Stimulated activated CD4-positive, alpha-beta T cell treated with anti-CD3 and anti-CD28 coated beads, Interleukin-2, amount 100 ng/mL, for 4 hours (primary cell): ENCODE measurements at regions not wholly inside any gene's neighbourhood (a gene's known extent, or its start where the extent isn't known, plus 50 kb on each side); places are given as distances from the start of the nearest gene placed in this dataset.
"Not testable (repeated sequence)": the region's sequence is repeated elsewhere in the genome, so short reads cannot be mapped to it uniquely, and the experiment has no call there.

ENCODE experiments used
- DNase-seq: peaks from one replicate; pipeline ENCODE4 v3.0.0-alpha.2; 2020; ENCODE audit warnings: low read depth

DNA sequence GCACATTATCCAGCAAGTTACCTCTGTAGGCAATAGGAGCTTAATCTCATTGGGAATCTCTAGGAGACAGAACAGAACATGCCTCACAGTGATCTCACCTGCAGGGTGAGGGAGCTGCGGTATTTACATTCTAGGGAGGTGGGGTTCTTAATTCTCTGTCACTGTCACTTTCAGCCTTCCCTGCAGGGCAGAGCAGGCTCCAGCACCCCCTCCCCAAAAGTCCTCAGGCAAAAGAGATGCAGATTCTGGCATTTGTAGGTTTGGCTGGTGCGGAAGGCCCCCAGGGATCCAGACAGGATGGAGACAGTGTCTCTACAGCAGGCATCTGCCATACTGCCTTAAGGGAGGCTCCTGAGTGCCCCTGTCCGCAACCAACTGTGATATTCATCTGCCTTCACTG is 166.4 kb upstream of the ATP6AP2 start:
- no peak for DNase-seq

- no peak for DNase-seq
Observed at GRCh38 chrX:40411340-40412111, 169.2 kb upstream of the ATP6AP2 start.

- DNase-seq = no peak
Observed at GRCh38 chrX:40410859-40411258, 169.9 kb upstream of the ATP6AP2 start.

- DNase-seq = no peak
Observed at GRCh38 chrX:40406330-40406859, 174.4 kb upstream of the ATP6AP2 start.

- DNase-seq = no peak
Observed at GRCh38 chrX:40405399-40405798, 175.4 kb upstream of the ATP6AP2 start.

DNA sequence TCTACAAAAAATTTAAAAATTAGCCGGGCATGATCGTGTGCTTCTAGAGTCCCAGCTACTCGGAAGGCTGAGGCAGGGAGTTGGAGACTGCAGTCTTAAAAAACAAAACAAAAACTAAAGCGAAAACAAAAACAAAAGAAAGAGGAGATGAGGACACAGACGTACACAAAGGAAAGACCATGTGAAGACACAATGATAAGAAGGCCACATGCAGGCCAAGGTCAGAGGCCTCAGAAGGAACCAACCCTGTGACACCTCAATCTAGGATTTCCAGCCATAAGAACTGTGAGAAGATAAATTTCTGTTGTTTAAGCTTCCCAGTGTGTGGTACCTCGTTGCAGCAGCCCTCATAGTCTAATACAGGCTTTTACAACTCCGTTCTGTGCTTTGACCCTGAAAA is 177.0 kb upstream of the ATP6AP2 start:
- no peak for DNase-seq

DNA sequence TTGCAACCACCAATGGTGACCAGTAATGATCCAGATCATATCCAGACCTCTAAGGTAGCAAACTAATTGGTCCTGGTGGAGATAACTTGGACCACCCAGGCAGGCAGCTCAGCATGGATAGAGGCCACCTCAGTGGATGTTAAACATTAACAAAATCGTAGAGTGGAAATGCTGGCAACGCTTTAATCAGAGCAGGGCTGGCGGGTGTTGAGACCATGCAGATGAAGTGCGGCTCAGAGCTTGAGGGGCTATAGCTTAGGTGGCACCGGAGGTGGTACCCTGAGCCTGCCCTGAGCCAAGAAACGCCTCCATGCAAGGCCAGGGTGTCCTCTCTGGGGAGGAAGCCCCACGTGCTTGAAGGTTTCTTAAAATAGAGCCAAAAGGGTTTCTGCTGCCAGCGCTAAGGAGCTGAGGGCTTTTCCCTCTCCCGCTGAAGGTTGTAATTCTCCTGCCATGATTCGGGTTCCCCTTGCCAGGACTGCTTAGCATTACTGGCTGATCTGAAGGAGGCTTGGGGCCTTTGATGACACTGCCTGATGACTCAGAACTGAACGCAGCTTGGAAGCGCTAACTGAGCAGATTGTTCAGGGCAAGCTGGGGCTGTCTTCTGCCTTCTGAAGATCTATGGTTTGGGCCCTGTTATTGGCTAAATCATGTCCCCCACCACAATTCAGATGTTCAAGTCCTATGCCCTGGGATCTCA is 177.8 kb upstream of the ATP6AP2 start:
- no peak for DNase-seq

- DNase-seq = no peak
Observed at GRCh38 chrX:40395102-40395501, 185.7 kb upstream of the ATP6AP2 start.

DNA sequence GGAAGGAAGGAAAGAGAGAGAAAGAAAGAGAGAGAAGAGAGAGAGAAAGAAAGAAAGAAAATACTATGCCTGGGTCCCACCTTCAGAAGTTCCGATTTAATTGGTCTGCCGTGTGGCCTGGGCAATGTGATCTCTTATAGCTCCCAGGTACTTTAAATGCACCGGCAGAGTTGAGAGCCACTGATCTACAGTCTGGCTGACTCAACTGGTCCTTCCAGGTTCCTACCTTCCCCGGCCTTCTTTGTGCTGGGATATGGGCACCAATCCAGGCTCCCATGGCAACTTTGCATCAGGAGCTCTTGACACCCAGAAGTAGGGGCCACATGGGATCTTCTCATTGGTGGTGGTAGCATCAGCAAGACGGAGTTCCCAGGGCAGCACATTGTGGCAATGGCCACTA is 186.5 kb upstream of the ATP6AP2 start:
- DNase-seq = no peak

DNA sequence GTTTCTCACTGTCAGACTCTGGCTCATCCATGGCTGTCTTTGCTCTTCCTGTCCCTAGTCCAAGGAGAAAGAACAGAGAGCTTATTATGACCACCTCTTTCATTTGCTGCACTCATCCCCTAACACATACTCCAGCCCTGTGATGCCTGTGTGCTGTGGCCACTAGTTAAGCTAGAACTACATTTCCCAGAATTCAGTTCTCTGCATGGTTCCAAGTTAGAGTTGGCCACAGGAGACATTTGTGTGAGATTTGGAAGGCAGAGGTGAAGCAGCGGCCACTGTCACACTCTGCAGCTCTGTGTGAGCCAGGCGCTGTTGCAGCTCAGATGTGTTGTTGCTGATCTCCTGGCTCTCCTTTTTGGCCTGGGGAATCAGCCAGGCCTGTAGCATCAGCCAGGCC is 188.2 kb upstream of the ATP6AP2 start:
- DNase-seq = no peak

DNA sequence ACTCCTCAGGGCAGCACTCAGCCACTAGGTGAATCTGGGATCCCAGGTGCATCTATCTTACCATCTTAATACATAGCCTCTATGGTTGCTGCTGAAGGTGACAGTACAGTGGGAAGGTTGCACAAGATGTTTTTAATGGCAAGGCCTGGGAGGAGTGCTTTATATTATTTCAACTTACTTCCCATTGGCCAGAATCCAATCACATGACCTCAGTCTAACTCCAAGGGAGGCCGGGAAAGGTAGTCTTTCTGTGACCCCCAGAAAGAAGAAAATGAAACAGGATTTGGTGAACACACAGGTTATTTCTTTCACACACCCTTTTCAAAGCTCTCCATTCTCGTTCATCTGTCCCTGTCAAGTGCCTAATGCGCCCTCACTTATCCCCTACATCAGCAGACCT is 189.1 kb upstream of the ATP6AP2 start:
- DNase-seq = no peak

DNA sequence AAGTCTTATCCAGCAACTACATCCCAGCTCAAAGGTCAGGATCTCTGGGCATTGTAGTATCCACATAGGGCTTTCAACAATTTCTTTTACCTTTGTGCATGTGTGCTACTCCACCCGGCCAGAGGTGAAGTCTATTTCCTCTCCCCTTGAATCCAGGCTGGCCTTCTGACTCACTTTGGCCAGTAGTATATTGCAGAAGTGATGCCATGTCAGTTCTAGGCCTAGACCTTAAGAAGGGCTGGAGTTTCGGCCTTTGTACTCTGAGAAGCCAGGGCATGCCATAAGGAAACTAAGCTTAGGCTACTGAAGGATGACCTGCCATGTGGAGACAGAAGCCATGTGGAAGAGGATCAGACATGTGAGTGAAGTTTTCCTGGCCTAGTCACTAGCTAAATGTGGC is 191.2 kb upstream of the ATP6AP2 start:
- no peak for DNase-seq

GRCh38 chrX:40388441-40388840 is 192.3 kb upstream of the ATP6AP2 start:
- no peak for DNase-seq

- not testable (repeated sequence) for DNase-seq
Observed at GRCh38 chrX:40387869-40388268, 192.9 kb upstream of the ATP6AP2 start.

DNA sequence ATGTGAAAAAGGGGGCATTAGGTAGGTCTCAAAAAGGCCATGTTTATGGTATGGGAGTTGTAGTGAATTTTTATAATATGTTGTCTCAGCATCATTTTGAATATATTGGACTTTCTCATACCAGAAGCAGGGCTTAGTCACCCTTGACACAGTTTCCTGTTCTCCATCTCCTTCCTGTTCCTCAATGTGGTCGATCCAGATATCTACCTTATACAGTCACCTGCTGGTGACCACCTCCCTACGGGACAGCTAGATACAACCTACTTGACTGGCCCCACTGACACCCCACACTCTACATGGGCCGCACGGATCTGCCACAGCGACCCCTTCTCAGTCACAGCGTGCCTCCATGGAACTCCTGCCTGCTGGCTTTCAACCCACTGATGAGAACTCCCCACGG is 193.5 kb upstream of the ATP6AP2 start:
- DNase-seq = not testable (repeated sequence)

- no peak for DNase-seq
Observed at GRCh38 chrX:40385682-40386081, 195.1 kb upstream of the ATP6AP2 start.

DNA sequence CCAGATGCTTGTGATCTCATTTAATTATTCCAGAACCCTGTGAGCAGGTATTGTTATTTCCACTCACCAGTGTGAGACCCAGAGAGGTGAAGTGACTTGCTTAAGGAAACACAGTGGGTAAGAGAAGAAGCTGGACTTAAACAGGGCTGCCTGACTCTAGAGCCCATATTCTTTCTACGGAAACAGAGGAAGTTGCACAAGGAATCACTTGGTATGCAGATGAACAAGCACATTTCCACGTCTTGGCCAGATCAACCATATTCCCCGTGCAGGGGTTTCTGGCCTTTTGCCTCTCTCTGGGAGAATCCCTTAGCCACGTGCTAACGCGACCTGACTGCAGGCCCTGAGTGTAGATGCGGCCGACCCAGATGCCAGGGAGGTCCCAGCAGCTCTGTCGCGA is 195.5 kb upstream of the ATP6AP2 start:
- DNase-seq = no peak

- no peak for DNase-seq
Observed at GRCh38 chrX:40383969-40384368, 196.8 kb upstream of the ATP6AP2 start.

- no peak for DNase-seq
Observed at GRCh38 chrX:40383360-40383759, 197.4 kb upstream of the ATP6AP2 start.

GRCh38 chrX:40380655-40381488 is 199.9 kb upstream of the ATP6AP2 start:
- no peak for DNase-seq

GRCh38 chrX:40377684-40378083 is 203.1 kb upstream of the ATP6AP2 start:
- no peak for DNase-seq

- no peak for DNase-seq
Observed at GRCh38 chrX:40374486-40374885, 206.3 kb upstream of the ATP6AP2 start.

DNA sequence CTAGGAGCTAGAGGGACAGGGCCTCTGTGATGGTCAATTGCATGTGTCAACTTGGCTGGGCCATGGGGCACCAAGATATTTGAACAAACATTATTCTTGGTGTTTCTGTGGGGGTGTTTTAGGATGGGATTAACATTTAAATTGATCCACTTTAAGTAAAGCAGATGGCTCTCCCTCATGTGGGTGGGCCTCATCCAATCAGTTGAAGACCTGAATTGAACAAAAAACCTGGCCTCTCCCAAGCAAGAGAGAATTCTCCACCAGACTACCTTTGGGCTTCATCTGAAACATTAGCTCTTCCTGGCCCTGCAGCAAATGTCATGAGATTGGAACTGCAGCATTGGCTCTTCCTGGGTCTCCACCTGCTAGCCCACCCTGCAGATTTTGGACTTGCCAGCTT is 207.1 kb upstream of the ATP6AP2 start:
- no peak for DNase-seq
